ENCODE measurements at regions not wholly inside any gene's neighbourhood (a gene's known extent, or its start where the extent isn't known, plus 50 kb on each side); places are given as distances from the start of the nearest gene placed in this dataset.

GRCh38 chr7:13687500-13687899 lies 302.0 kb downstream of the ETV1 start:
- TF ChIP-seq PAX8 (IDR thresholded peaks at IDR 0.05) (no peak), SPI1 (IDR thresholded peaks at IDR 0.05; ENCODE audit: borderline replicate concordance, insufficient read depth, low read depth, low read length) (no peak), PML (IDR thresholded peaks at IDR 0.05; ENCODE audit: low read length) (no peak), TCF7 (IDR thresholded peaks at IDR 0.05; ENCODE audit: borderline replicate concordance) (no peak), NFIC (IDR thresholded peaks at IDR 0.05; ENCODE audit: low read depth, low read length) (no peak), JUNB (IDR thresholded peaks at IDR 0.05) (no peak), EZH2 (IDR thresholded peaks at IDR 0.05; ENCODE audit: borderline replicate concordance, control insufficient read depth, low read depth, low read length) (no peak), YY1 (IDR thresholded peaks at IDR 0.05; ENCODE audit: low read depth, low read length) (no peak), POLR2AphosphoS5 (IDR thresholded peaks at IDR 0.05; ENCODE audit: low read length) (no peak), NRF1 (conservative IDR thresholded peaks at IDR 0.05; ENCODE audit: low read depth, low read length) (no peak), RBBP5 (conservative IDR thresholded peaks at IDR 0.05) (no peak), POLR2A (IDR thresholded peaks at IDR 0.05; ENCODE audit: low read depth, low read length) (no peak)
- TF ChIP-seq, protein P1, sequence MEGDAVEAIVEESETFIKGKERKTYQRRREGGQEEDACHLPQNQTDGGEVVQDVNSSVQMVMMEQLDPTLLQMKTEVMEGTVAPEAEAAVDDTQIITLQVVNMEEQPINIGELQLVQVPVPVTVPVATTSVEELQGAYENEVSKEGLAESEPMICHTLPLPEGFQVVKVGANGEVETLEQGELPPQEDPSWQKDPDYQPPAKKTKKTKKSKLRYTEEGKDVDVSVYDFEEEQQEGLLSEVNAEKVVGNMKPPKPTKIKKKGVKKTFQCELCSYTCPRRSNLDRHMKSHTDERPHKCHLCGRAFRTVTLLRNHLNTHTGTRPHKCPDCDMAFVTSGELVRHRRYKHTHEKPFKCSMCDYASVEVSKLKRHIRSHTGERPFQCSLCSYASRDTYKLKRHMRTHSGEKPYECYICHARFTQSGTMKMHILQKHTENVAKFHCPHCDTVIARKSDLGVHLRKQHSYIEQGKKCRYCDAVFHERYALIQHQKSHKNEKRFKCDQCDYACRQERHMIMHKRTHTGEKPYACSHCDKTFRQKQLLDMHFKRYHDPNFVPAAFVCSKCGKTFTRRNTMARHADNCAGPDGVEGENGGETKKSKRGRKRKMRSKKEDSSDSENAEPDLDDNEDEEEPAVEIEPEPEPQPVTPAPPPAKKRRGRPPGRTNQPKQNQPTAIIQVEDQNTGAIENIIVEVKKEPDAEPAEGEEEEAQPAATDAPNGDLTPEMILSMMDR (IDR thresholded peaks at IDR 0.05 in 2 of 3, conservative IDR thresholded peaks at IDR 0.05 in 1 of 3; ENCODE audit: control insufficient read depth in 2 of 3, extremely low read depth in 1 of 3, insufficient read depth in 1 of 3, low read depth in 3 of 3, low read length in 3 of 3), result no peak
- TF ChIP-seq, protein P2, sequence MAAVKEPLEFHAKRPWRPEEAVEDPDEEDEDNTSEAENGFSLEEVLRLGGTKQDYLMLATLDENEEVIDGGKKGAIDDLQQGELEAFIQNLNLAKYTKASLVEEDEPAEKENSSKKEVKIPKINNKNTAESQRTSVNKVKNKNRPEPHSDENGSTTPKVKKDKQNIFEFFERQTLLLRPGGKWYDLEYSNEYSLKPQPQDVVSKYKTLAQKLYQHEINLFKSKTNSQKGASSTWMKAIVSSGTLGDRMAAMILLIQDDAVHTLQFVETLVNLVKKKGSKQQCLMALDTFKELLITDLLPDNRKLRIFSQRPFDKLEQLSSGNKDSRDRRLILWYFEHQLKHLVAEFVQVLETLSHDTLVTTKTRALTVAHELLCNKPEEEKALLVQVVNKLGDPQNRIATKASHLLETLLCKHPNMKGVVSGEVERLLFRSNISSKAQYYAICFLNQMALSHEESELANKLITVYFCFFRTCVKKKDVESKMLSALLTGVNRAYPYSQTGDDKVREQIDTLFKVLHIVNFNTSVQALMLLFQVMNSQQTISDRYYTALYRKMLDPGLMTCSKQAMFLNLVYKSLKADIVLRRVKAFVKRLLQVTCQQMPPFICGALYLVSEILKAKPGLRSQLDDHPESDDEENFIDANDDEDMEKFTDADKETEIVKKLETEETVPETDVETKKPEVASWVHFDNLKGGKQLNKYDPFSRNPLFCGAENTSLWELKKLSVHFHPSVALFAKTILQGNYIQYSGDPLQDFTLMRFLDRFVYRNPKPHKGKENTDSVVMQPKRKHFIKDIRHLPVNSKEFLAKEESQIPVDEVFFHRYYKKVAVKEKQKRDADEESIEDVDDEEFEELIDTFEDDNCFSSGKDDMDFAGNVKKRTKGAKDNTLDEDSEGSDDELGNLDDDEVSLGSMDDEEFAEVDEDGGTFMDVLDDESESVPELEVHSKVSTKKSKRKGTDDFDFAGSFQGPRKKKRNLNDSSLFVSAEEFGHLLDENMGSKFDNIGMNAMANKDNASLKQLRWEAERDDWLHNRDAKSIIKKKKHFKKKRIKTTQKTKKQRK (IDR thresholded peaks at IDR 0.05; ENCODE audit: low read depth, low read length), result no peak

Data from GM12878 (cell line).